Ishikawa (cell line): ENCODE measurements at regions not wholly inside any gene's neighbourhood (a gene's known extent, or its start where the extent isn't known, plus 50 kb on each side); places are given as distances from the start of the nearest gene placed in this dataset.

ENCODE experiments used
- CREB1 ChIP-seq: IDR thresholded peaks from 2 replicates; pipeline ENCODE4 v1.6.1; 2012; ENCODE audit warnings: low read depth
- TAF1 ChIP-seq: IDR thresholded peaks from 2 replicates; pipeline ENCODE4 v1.6.1; 2012; ENCODE audit warnings: low read depth, mild to moderate bottlenecking

DNA sequence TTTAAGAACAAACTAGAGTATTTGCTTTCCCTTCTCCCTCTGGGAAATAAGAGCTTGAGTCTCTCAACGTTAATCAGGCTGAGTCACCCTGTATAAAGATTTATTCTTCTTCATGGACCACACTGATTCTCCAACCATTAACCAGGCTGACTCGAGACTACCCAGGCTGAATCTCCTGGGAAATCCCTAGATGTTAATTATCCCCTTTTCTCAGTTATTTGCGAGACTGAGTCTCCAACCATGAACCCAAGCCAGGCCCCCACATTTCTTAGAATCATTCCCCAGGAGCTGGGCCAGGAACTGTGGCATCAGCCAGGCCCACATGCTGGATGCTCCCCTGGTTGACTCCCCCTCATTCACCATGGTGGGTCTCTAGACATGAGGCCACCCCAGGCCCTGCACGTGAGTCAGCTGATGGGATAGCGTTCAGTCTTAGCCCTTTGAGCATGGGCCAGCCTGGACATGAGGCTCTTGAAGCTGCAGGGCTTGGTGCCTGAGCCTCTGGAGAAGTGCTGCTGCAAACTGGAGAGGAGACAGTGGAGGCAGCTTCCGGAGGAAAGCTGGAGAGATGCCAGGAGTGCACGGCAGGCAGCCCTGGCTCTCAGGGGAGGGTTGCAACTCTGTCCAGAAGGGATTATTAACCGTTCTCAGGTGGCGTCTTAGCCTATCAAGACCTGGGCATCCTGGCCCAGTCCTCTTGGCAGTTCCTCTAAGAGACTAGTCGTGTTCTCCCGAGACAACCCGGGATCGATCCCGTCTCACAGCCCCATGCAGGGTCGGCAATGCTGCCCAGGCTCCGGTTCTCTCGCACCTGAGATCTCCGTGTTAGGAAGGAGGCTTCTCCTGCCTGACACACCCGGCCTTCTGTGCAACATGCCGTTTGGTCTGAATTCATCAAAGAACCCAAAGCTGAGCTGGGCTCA is 296.6 kb downstream of the ADGRD1 start:
- TF ChIP-seq CREB1 (no peak), TAF1 (no peak)
